HG02840 (cell line): ENCODE measurements at regions not wholly inside any gene's neighbourhood (a gene's known extent, or its start where the extent isn't known, plus 50 kb on each side); places are given as distances from the start of the nearest gene placed in this dataset.
"Not testable (repeated sequence)": the region's sequence is repeated elsewhere in the genome, so short reads cannot be mapped to it uniquely, and the experiment has no call there.

Source experiments
- ATAC-seq: cut with Tn5 transposase; IDR thresholded peaks from one replicate; pipeline ENCODE4 v1.9.1; 2021; ENCODE audit warnings: mild to moderate bottlenecking, moderate library complexity, moderate number of reproducible peaks; ENCODE audit not compliant: unreplicated experiment, low FRiP score

DNA sequence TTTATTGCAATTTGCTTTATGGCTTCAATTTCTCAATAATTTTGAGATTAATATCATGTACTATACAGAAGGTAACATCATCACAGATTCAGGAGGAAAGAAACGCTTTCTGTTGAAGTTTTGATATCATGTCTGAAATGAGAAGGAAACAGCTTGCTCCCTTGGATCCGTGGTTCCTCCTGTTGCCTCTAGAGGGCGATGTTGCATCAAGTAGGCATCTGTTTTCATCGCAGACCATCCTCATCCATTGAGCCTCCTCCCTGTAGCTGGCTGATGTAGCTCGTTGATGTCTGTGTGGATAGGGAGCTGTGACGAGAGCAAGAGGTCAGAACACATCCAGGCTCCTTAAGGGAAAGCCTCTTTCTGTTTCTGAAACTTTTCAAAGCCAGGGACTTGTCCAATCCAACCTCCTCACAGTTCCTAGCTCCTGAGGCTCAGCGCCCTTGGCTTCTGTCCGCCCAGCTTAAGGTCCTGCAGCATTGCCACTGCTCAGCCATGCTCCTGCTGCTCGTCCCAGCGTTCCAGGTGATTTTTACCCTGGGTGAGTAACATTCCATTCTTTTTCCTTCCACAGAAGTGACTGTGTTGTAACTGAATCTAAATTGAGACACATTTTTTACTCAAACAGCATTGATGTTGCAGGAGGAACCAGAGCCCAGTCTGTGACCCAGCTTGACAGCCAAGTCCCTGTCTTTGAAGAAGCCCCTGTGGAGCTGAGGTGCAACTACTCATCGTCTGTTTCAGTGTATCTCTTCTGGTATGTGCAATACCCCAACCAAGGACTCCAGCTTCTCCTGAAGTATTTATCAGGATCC, 304.8 kb upstream of the OR4E1 start:
- ATAC-seq: no peak

- ATAC-seq: no peak
Observed at GRCh38 chr14:21974741-21975140, 301.1 kb upstream of the OR4E1 start.

- no peak for ATAC-seq
Observed at GRCh38 chr14:21965042-21965441, 291.4 kb upstream of the OR4E1 start.

- ATAC-seq: no peak
Observed at GRCh38 chr14:21964180-21964579, 290.6 kb upstream of the OR4E1 start.

DNA sequence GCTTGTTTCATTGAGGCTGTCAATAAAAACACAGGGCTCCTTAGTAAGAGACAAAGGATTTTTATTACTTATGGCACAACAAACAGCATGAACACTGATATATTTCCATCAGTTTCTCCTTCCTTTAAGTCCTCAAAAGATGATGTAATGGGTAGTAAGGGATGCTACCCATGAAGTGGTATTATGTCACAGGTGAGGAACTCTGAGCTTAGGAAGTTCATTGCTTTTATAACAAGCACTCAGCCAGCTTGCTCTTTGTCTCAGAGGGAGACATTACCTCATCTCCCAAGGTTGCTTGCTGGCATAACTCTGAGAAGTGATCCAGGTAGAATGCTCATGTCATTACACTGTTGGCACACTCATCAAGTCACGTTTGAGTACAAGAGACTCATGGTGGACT, 287.0 kb upstream of the OR4E1 start:
- ATAC-seq: no peak

- no peak for ATAC-seq
Observed at GRCh38 chr14:21941885-21942284, 268.3 kb upstream of the OR4E1 start.

DNA sequence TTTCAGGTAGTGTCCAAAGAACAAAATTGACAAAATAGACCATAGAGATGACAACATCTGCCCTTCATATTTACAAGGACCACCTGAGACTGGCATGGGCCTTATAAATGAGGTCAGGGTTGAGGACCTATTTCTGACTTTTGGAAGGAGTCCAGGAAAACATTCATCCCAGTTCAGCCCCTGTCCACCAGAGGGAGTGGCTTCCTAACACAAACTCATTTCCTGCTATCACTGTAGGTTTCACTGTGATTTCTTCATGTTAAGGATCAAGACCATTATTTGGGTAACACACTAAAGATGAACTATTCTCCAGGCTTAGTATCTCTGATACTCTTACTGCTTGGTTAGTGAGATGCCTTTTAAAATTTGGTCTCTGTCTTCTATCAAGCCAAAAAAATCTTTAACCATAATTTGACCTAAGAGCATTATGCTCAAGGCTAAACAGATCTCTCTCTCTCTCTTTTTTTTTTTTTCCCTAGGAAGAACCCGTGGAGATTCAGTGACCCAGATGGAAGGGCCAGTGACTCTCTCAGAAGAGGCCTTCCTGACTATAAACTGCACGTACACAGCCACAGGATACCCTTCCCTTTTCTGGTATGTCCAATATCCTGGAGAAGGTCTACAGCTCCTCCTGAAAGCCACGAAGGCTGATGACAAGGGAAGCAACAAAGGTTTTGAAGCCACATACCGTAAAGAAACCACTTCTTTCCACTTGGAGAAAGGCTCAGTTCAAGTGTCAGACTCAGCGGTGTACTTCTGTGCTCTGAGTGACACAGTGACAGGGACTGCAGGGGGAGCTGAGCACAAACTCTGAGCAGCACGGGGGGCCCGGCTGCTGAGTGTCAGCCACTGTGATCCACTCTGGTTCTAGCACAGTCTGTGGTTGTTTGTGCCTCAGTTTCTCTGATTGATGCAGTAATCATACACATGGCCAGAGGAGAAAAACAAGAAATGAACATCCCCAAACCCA, 267.6 kb upstream of the OR4E1 start:
- ATAC-seq: no peak

- no peak for ATAC-seq
Observed at GRCh38 chr14:21939836-21940235, 266.2 kb upstream of the OR4E1 start.

DNA sequence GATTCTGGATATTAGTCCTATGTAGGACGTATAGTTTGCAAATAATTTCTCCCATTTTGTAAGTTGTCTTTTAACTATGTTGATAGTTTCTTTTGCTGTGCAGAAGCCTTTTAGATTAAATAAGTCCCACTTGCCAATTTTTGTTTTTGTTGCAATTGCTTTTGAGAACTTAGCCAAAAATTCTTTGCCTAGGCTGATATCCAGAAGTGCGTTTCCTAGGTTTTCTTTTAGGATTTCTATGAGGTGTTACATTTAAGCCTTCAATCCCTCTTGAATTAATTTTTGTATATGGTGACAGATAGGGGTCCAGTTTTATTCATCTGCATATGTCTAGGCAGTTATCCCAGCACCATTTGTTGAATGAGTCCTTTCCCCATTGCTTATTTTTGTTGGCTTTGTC, 264.4 kb upstream of the OR4E1 start:
- no peak for ATAC-seq

DNA sequence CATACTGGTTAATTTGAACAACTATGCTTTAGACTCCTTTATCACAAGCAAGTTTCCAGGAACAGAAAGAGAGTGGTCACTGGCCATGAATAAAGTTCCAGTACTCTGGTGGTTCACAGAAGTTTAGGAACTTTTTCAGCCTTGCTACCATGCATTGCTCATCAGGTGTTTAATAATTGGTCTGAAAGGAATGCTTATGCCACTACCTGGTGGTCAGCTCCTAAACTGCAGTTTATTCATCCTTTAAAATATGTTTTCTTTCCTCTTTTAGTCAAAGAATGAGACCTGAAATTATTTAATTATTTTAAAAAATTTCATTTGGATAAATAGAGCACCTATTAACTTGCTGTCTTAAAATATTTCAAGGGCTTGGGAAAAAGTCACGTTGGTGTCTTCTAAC, 260.1 kb upstream of the OR4E1 start:
- ATAC-seq: no peak

DNA sequence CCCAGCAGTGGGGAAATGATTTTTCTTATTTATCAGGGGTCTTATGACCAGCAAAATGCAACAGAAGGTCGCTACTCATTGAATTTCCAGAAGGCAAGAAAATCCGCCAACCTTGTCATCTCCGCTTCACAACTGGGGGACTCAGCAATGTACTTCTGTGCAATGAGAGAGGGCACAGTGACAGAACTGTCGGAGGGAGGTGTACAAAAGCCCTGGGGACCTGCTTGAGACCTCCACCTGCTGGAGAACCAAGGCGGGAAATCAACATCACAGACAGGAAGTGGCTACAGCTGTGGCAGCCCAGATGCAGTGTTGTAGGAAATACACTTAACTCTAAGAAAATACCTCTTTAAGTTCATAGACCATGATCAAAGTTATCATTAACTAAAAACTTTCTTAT, 250.9 kb upstream of the OR4E1 start:
- ATAC-seq: peak; percentile 91

- no peak for ATAC-seq
Observed at GRCh38 chr14:21923820-21924219, 250.2 kb upstream of the OR4E1 start.

DNA sequence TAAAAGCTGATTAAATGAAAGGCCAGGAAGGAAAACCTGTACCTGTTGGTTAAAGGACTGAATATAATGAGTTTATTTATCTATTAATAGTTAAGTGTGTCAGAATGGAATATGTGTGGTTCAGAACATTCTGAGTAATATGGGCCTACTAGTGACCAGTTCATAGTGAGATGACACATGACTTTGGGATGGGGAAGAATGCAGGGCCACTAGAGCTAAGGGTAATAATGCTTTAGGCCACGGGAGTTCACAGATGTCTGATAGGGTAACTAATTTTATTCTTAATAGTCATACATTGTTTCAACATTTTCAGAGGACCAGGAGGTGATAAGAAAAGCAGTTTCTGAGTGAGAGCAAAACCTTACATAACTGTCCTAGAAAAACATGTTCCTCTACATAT, 247.8 kb upstream of the OR4E1 start:
- ATAC-seq: no peak

DNA sequence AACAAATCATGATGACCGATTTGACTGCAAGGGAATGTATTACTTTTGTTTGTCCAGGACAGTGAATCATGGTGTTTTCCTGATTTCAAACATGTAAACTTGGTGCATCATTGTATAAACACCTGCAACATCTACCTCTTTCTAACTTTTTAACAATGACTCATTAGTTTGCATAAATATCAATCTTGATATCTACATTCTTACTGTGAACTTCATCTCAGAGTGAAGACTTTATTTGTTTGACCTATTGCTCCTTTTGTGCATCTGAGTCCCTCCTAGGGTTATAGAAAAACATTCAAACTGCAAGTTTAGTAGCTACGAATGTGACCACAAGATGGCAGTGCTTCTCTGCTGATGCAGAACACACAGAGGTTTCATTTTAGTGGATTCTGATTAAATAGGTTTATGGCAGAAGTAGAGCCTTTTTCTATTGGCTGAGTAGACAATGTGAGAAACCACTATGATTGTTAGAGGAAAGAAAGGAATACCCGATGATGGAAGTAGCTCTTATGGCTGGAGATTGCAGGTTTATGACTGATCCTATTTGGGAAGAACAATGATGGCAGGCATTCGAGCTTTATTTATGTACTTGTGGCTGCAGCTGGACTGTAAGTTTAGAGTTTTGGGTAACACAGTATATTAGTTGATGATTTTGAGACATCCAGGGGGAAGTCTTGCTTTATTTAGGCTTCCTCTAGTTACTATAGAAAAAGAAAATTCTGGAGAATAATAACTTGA, 244.2 kb upstream of the OR4E1 start:
- no peak for ATAC-seq

DNA sequence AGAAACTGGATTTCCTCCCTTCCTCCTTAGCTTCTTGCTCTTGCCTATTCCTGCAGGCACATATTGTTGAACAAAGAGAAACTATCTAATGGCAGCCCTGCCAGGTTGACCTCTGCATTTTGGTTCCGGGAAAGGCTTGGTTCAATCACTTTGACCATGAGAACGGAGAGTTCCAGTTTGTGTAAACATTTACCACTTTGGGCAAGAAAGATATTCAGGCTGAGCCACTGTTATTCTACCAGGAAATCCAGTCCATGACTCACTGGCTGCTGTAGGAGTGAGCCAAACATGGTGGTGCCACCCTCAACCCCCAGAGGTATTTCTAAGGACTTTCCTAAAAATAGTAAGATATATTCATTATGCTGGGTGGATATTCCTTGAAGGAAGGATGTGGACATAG, 242.2 kb upstream of the OR4E1 start:
- no peak for ATAC-seq

DNA sequence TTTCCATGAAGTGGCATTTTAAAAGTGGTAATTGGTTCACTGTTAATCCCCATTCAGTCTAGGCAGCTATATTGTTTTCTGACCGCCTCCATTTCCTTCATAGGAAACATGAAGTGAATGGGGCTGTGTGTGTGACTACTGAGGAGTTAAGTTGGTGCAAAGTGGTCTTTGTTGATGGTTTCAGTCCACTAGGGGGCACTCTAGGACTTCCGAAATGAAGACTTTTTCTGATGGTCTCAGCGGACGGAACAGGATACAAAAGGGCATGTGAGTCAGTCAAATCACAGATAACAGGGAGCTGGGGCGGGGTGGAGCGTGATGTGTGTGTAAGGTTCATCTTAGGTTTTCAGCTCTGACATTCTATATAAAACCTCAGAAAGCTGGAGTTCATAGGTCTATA, 240.1 kb upstream of the OR4E1 start:
- ATAC-seq: no peak

GRCh38 chr14:21912367-21912766, 238.7 kb upstream of the OR4E1 start:
- no peak for ATAC-seq

DNA sequence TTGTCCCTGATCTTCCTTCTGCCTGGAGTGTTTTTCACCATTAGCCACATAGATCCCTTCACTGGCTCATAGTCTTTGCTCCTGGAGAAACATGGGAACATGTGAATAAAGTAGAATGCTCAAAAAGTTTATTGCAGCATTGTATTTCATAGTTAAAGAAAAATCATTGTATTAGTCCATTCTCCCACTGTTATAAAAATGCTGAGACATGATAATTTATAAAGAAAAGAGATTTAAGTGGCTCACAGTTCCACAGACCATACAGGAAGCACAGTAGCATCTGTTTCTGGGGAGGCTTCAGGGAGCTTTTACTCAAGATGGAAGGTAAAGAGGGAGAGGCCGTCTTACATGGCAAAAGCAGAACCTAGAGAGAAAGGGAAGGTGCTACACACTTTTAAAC, 238.3 kb upstream of the OR4E1 start:
- ATAC-seq: no peak

GRCh38 chr14:21910260-21910659, 236.6 kb upstream of the OR4E1 start:
- no peak for ATAC-seq

- no peak for ATAC-seq
Observed at GRCh38 chr14:21902561-21903181, 229.1 kb upstream of the OR4E1 start.

GRCh38 chr14:21894898-21895194, 221.2 kb upstream of the OR4E1 start:
- not testable (repeated sequence) for ATAC-seq
